Pulmonary artery endothelial cell (primary cell): ENCODE measurements at regions not wholly inside any gene's neighbourhood (a gene's known extent, or its start where the extent isn't known, plus 50 kb on each side); places are given as distances from the start of the nearest gene placed in this dataset.
"Not testable (repeated sequence)": the region's sequence is repeated elsewhere in the genome, so short reads cannot be mapped to it uniquely, and the experiment has no call there.

Experiments
- DNase-seq: peaks from one replicate; pipeline ENCODE4 v3.0.0-alpha.2; 2011; ENCODE audit warnings: low read depth, low spot score

DNA sequence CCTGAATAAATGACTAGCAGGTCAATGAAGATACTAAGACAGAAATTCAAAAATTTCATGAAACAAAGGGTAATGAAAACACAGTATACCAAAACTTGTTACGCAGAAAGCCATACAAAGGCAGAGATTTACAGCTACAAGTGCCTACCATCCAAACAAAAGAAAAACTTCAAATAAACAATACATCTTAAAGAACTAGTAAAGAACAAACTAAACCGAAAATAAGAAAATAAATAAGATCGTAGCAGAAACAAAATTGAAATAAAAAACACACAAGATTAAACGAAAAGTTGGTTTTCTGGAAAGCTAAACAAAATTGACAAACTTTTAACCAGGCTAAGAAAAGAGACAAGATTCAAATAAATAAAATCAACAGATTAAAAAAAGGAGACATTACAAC is 51.5 kb downstream of the VPREB1 start:
- DNase-seq, result not testable (repeated sequence)

GRCh38 chr22:22297159-22297793 is 52.7 kb downstream of the VPREB1 start:
- DNase-seq, result not testable (repeated sequence)

DNA sequence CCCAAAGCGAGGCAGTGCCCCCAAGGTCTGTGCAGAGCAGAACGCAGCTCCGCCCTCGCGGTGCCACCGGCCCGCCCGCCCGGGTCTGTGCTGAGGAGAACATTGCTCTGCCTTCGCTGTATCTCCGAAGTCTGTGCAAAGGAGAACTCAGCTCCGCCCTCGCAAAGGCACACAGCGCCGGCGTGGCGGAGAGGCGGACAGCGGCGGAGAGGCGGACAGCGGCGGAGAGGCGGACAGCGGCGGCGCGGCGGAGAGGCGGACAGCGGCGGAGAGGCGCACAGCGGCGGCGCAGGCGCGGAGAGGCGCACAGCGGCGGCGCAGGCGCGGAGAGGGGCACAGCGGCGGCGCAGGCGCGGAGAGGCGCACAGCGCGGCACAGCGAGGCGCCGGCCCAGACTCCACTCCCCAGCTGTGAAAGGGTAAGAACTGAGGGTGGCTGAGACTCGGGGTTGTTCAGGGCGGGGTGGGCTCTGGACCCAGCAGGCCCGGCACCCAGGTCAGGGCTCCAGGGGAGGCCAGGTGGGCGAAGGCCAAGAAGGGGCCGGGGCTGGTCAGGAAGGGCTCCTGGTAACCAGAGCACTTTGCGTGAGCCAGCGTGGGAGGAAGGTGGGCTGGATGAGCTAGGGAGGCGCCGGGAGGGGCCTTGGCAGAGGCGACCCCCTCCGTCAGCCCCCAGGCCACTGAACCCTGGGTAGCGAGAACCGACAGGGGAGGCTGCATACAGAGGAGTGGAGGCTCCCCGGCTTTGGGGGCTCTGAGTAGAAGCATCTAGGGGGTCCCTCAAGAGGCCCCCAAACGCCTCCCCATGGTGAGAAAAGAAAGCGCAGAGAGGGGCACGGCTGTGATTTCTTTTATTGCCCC is 53.4 kb downstream of the VPREB1 start:
- DNase-seq, result not testable (repeated sequence)

DNA sequence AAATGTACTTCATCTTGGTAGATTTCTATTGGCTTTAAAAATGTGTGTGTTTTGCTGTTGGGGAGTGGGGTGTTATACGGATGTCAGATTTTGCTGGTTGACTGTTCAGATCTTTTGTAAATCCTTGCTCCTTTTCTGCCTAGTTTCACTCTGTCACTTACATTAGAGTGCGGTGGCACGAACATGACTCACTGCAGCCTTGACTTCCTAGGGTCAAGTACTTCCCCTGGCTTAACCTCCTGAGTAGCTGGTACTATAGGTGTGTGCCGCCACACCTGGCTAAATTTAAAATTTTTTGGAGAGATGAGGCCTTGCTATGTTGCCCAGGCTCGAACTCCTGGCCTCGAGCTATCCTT is 54.0 kb downstream of the VPREB1 start:
- not testable (repeated sequence) for DNase-seq

DNA sequence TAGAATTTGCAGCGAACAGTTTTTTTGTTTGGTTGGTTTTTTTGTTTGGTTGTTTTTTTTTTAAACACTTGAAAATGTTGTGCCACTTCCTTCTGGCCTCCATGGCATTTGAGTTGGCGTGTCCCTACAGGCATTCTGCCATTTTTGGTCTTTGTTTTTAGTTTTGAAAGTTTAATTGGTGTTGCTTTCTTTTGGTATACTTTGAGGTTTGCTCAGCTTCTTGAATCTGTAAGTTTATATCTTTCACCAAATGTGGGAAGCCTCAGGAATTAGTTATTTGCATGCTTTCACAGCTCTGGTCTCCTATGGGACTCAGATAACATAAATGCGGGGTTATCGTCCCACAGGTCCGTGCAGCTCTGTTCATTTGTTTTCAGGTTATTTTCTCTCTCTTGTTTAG is 55.9 kb downstream of the VPREB1 start:
- not testable (repeated sequence) for DNase-seq

DNA sequence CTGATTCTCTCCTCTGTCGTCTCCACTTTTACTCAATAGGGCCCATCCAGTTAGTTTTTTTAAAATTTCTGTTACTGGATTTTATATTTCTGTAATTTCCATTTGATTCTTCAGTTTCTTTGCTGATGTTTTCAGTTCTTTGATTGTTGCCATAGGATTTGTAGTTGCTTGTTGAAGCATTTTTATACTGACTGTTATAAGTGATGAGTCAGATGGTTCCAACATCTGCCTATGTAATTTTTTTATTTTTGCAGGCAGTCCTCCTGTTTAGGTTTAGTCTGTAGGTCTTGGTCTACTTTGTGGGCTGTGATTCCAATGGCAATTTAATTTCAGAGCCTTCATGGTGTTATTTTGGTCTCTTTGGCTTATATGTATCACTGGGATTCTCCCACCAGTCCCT is 56.4 kb downstream of the VPREB1 start:
- not testable (repeated sequence) for DNase-seq

DNA sequence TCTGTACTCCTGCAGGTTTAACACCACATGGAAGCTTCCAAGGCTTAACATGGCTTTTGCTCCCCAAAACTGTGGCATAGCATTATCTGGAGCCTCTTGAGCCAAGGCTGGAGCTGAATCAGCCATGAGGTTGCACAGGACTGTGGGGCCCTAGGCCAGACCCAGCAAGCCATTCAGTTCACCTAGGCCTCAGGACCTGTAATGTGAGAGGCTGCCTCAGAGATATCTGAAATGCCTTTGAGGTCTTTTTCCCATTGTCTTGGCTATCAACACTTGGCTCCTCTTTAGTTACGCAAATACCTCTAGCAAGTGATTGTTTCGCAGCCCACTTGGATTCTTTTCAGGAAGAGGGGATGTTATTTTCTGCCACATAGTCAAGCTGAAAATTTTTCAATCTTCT is 72.0 kb downstream of the VPREB1 start:
- no peak for DNase-seq

DNA sequence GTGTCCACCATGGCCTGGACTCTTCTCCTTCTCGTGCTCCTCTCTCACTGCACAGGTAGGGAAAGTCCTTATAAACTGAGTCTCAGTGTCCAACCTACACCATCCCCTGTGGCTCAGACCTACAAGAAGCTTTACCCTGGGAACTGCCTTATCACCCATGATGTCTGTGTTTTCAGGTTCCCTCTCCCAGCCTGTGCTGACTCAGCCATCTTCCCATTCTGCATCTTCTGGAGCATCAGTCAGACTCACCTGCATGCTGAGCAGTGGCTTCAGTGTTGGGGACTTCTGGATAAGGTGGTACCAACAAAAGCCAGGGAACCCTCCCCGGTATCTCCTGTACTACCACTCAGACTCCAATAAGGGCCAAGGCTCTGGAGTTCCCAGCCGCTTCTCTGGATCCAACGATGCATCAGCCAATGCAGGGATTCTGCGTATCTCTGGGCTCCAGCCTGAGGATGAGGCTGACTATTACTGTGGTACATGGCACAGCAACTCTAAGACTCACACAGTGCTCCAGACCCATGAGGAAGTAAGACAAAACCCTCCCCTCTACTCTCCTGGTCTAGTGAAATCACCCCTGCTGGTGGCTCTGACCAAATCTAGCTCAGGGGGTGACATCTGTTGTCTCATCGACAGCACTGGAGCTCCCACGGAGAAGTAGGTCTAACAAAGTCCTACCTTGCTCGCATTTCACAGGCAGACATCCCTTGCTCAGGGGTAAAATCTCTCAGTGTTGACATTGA is 74.3 kb downstream of the VPREB1 start:
- no peak for DNase-seq

DNA sequence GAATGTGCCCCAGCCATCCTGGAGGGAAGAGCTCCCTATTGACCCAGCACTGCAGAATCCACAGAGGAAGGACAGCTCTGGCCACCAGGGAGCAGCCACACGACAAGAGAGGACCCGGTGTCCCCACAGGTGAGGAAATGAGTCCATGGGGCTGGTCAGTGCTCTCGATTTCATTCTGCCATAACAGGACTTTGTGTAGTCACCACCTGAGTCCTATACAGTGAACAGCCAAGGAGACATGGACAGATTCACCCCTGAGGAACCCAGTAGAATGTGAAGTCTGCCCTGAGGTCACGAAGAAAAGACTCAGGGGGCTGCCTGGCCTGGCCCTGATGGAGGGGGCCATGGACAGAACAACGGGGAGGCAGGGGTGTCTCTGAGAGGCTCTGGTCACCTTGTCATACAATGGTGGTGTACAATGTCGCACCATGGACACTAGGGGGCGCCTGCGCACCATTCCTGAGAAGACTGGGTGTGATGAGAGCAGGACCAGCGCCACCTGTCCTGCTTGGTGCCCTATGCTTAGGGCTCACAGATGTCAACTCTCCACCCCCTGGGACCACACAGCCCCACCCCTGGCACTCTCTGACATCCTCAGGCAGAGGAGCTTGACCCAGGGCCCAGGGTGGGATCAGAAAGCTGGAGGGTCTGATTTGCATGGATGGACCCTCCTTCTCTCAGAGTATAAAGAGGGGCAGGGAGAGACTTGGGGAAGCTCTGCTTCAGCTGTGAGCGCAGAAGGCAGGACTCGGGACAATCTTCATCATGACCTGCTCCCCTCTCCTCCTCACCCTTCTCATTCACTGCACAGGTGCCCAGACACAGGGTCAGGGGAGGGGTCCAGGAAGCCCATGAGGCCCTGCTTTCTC is 77.4 kb downstream of the VPREB1 start:
- not testable (repeated sequence) for DNase-seq

DNA sequence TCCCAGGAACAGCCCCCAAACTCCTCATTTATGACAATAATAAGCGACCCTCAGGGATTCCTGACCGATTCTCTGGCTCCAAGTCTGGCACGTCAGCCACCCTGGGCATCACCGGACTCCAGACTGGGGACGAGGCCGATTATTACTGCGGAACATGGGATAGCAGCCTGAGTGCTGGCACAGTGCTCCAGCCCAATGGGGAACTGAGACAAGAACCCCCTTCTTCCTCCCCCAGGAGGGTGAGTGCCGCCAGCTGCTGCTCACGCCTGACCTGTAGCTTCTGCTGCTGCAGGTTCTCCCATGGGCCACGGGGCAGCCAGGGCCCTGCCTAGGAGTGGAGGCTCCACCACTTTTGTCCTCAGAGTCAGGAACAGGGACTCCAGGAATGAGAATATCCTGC is 78.2 kb downstream of the VPREB1 start:
- DNase-seq, result no peak

- DNase-seq, result no peak
Measured at GRCh38 chr22:22327723-22328122, 83.1 kb downstream of the VPREB1 start.

DNA sequence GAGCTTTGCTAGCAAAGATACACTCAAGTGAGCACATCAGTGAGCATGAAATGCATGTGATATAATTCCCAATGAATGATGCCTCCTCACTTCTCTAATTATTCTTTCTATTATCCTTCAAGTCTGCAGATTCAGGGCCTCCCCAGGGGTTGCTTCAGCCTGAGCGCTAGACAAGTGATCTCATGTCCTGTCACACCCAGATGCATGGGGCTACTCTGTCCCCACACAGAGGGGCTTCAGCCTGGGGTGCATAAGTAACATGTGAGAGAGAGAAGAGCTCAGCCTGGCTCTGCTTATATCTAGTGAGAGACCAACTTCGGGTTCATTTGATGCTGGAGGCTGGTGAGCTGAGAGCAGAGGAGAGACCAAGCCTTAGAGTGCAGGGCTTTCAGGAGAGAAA is 85.2 kb downstream of the VPREB1 start:
- DNase-seq, result no peak

GRCh38 chr22:22335640-22336039 is 91.1 kb downstream of the VPREB1 start:
- not testable (repeated sequence) for DNase-seq

- not testable (repeated sequence) for DNase-seq
Measured at GRCh38 chr22:22336333-22336732, 91.7 kb downstream of the VPREB1 start.

GRCh38 chr22:22338778-22339177 is 94.2 kb downstream of the VPREB1 start:
- DNase-seq, result not testable (repeated sequence)

DNA sequence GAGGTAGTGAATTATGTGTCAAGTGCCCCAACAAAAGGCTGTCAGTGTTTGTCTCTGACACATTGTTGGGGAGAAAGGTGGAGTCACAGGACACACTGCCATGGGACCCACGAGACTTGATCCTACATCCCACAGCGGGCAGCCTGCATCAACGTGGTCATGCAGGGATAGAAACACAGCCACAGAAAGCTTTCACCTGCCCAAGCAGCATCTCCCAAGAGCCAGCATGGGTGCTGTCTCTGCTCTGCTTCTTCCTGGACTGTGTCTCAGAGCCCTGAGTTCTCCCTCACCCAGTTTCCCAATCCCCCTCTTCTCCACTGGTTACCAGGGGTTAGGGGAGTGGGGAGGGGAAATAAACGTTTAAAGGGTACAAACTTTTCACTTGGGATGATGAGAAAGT is 97.2 kb downstream of the VPREB1 start:
- no peak for DNase-seq

DNA sequence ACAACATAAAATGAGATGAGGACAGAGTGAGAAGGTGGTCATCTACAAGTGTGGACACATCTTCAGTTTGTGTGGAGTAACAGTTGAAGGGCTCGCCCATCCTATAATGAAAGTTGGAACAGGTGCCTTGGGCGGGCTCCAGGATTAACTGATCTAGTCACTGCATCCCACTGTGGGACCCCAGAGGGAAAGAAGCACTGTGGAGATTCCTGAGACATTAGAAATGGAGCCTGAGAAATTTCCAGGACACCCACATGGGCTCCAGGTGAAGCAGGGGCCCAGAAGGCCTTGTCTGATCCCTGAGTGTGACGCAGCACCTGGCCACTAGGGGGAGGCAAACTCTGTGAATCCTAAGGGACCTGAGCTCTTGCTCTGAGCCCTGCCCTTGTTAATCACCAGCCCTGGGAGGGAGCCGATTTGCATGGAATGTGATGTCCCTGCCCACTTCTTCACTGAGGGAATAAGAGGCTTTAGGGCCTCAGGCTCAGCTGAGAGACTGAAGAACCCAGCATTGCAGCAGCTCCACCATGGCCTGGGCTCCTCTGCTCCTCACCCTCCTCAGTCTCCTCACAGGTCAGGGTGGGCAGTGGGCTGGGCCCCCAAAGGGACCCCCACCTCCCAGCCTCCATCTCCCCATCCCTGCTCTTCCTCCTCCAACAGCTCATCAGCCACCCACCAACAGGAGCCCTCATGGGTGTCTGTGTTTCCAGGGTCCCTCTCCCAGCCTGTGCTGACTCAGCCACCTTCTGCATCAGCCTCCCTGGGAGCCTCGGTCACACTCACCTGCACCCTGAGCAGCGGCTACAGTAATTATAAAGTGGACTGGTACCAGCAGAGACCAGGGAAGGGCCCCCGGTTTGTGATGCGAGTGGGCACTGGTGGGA is 98.4 kb downstream of the VPREB1 start:
- DNase-seq, result no peak

GRCh38 chr22:22343581-22344296 is 99.2 kb downstream of the VPREB1 start:
- DNase-seq, result no peak

DNA sequence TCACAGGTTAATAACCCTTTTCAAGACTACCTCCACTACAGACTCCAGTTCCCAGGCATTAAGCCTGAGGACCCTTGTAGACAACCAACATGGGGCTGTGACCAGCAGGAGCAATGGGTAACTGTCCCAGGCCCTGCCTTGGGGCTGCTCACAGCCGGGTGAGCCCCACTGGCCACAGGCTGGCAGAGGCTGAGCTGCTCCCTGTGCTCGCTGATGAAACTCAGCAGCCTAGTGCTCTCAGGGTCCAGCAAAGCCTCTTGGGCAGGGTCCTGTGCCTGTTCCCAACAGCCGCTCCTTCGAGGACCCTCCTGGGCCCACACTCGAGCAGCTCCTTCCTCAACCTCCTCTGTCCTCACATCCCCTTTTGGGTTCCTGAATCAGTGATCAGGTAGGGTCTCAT is 99.8 kb downstream of the VPREB1 start:
- no peak for DNase-seq

DNA sequence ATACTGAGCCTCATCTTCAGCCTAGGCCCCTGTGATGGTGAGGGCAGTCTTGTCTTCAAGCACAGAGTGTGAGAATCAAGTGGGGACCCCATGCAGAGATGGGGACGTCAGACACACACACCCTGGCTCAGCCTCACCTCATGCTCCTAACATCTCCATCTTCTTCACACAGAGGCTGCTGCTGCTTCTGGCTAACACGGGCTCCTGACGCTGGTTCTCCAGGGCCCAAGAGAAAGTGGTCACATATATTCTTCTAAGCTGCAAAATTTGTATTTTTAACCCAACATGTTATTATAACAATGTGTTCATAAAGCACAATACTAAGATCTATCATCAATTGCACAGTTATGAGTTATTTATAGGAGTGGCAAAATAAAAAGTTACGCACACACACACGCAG is 101.2 kb downstream of the VPREB1 start:
- no peak for DNase-seq
